Lung (tissue), 11 donors: ENCODE measurements at regions not wholly inside any gene's neighbourhood (a gene's known extent, or its start where the extent isn't known, plus 50 kb on each side); places are given as distances from the start of the nearest gene placed in this dataset.

Source experiments
- ATAC-seq: fragments of 200-7000 bp; cut with Tn5 transposase; one replicate; pipeline ENCODE4 v1.9.1; 2020; ENCODE audit warnings: moderate number of reproducible peaks; ENCODE audit not compliant: insufficient read depth, low FRiP score
- DNase-seq, 3 donors: peaks; one replicate each; pipeline ENCODE4 v3.0.0-alpha.2; 2013 to 2017
- H3K27ac ChIP-seq, 2 donors: one replicate each; pipeline ENCODE4 v1.5.1; 2013; ENCODE audit warnings: mild to moderate bottlenecking in 2 of 2, moderate library complexity in 2 of 2, control low read depth in 1 of 2, inconsistent platforms in 1 of 2, low read depth in 1 of 2, low read length in 1 of 2
- H3K27me3 ChIP-seq, 3 donors: one replicate each; pipeline ENCODE4 v1.5.1; 2013; ENCODE audit warnings: low read length in 2 of 3; ENCODE audit not compliant: control insufficient read depth in 3 of 3, insufficient read depth in 3 of 3
- H3K36me3 ChIP-seq, 4 donors: one replicate each; pipeline ENCODE4 v1.5.1; 2013; ENCODE audit warnings: low read length in 4 of 4, mild to moderate bottlenecking in 1 of 4, moderate library complexity in 1 of 4; ENCODE audit not compliant: control insufficient read depth in 4 of 4, insufficient read depth in 4 of 4
- H3K4me1 ChIP-seq, 5 donors: one replicate each; pipeline ENCODE4 v1.5.1; 2013; ENCODE audit warnings: low read length in 5 of 5, mild to moderate bottlenecking in 2 of 5, moderate library complexity in 1 of 5; ENCODE audit not compliant: control insufficient read depth in 5 of 5, insufficient read depth in 5 of 5
- H3K4me3 ChIP-seq: one replicate; pipeline ENCODE4 v1.5.1; 2013; ENCODE audit warnings: mild to moderate bottlenecking, control low read depth, moderate library complexity
- H3K9ac ChIP-seq, 2 donors: one replicate each; pipeline ENCODE4 v1.5.1; 2013; ENCODE audit warnings: low read length in 2 of 2, control low read depth in 1 of 2; ENCODE audit not compliant: insufficient read depth in 1 of 2
- H3K9me3 ChIP-seq, 4 donors: one replicate each; pipeline ENCODE4 v1.5.1; 2013; ENCODE audit warnings: low read length in 3 of 4, mild to moderate bottlenecking in 1 of 4, moderate library complexity in 1 of 4; ENCODE audit not compliant: control insufficient read depth in 4 of 4, insufficient read depth in 3 of 4
- CTCF ChIP-seq: IDR thresholded peaks from 2 replicates; pipeline ENCODE4 v1.5.1; 2012; ENCODE audit warnings: mild to moderate bottlenecking; ENCODE audit errors: control extremely low read depth, extremely low read depth
- WGBS, 2 donors: extraction: QIAGEN DNeasy Blood & Tissue Kit; methylation state at CpG; one replicate each; pipeline ENCODE4 v1.1.7; 2013; 5-methylcytosine and 5-hydroxymethylcytosine counted together
- donor health status: control.
- donor health status: control.
- donor health status: Bipolar disorder and iron deficiency.
- donor health status: healthy.
- donor health status: DM: yes; HTN: yes; CAD: no.

GRCh38 chr2:147614471-147614870 lies 230.4 kb upstream of the ACVR2A start:
- Histone ChIP-seq H3K4me1 (peaks cover 0 to 13% (median 0%) of the 10 kb centered on the region in 5 donors), H3K27ac (no peak overlapping the region), H3K4me3 (no peak overlapping the region), H3K9me3 (no peaks in the 10 kb centered on the region), H3K9ac (no peak overlapping the region), H3K36me3 (no peaks in the 10 kb centered on the region), H3K27me3 (no peaks in the 10 kb centered on the region)
- ATAC-seq (no peak), DNase-seq (no peak)
- 59% methylated on average over 3 of the region's 3 CpGs for WGBS, 2 donors
- TF ChIP-seq CTCF: no peak

GRCh38 chr2:147610496-147611040 lies 234.3 kb upstream of the ACVR2A start:
- Histone ChIP-seq H3K4me3 (no peak overlapping the region), H3K9me3 (no peaks in the 10 kb centered on the region), H3K9ac (no peak overlapping the region), H3K27me3 (no peaks in the 10 kb centered on the region), H3K4me1 (peaks cover 0 to 6% (median 0%) of the 10 kb centered on the region in 5 donors), H3K27ac (no peak overlapping the region), H3K36me3 (no peaks in the 10 kb centered on the region)
- WGBS, 2 donors: 65 to 81% methylated on average over 2 of the region's 2 CpGs
- DNase-seq (no peak), ATAC-seq (no peak)
- no peak for TF ChIP-seq CTCF

GRCh38 chr2:147609301-147609700 lies 235.5 kb upstream of the ACVR2A start:
- no peaks in the 10 kb centered on the region for H3K9me3 ChIP-seq
- no peak overlapping the region for H3K27ac ChIP-seq
- no peak for DNase-seq
- WGBS, 2 donors: 90% methylated on average over 3 of the region's 3 CpGs
- ATAC-seq: no peak
- no peak for TF ChIP-seq CTCF
- H3K27me3 ChIP-seq: no peaks in the 10 kb centered on the region
- H3K4me1 ChIP-seq: peaks cover 0 to 6% (median 0%) of the 10 kb centered on the region in 5 donors
- H3K9ac ChIP-seq: no peak overlapping the region
- no peak overlapping the region for H3K4me3 ChIP-seq
- H3K36me3 ChIP-seq: no peaks in the 10 kb centered on the region

GRCh38 chr2:147607379-147607778 lies 237.4 kb upstream of the ACVR2A start:
- Histone ChIP-seq H3K4me3 (no peak overlapping the region), H3K9ac (no peak overlapping the region), H3K4me1 (peaks cover 0 to 6% (median 0%) of the 10 kb centered on the region in 5 donors), H3K36me3 (no peaks in the 10 kb centered on the region), H3K9me3 (no peaks in the 10 kb centered on the region), H3K27ac (no peak overlapping the region), H3K27me3 (no peaks in the 10 kb centered on the region)
- TF ChIP-seq CTCF: no peak
- DNase-seq (no peak), ATAC-seq (no peak)
- 80 to 91% methylated on average over 3 of the region's 3 CpGs for WGBS, 2 donors
